ENCODE measurements at regions not wholly inside any gene's neighbourhood (a gene's known extent, or its start where the extent isn't known, plus 50 kb on each side); places are given as distances from the start of the nearest gene placed in this dataset.

- no peak for DNase-seq (ENCODE audit: low spot score)
Measured at GRCh38 chr6:43869079-43869710, 99.2 kb downstream of the VEGFA start.

- DNase-seq (ENCODE audit: low spot score): no peak
Measured at GRCh38 chr6:43868467-43868866, 98.5 kb downstream of the VEGFA start.

GRCh38 chr6:43867996-43868395 lies 98.0 kb downstream of the VEGFA start:
- no peak for DNase-seq (ENCODE audit: low spot score)

GRCh38 chr6:43867246-43867645 lies 97.2 kb downstream of the VEGFA start:
- DNase-seq (ENCODE audit: low spot score): no peak

- DNase-seq (ENCODE audit: low spot score): no peak
Measured at GRCh38 chr6:43865932-43866645, 96.1 kb downstream of the VEGFA start.

- no peak for DNase-seq (ENCODE audit: low spot score)
Measured at GRCh38 chr6:43865086-43865485, 95.1 kb downstream of the VEGFA start.

- no peak for DNase-seq (ENCODE audit: low spot score)
Measured at GRCh38 chr6:43862925-43863324, 92.9 kb downstream of the VEGFA start.

GRCh38 chr6:43861212-43861894 lies 91.3 kb downstream of the VEGFA start:
- DNase-seq (ENCODE audit: low spot score): no peak

GRCh38 chr6:43860285-43860684 lies 90.3 kb downstream of the VEGFA start:
- DNase-seq (ENCODE audit: low spot score): no peak

- no peak for DNase-seq (ENCODE audit: low spot score)
Measured at GRCh38 chr6:43859213-43859612, 89.2 kb downstream of the VEGFA start.

GRCh38 chr6:43858161-43859153 lies 88.4 kb downstream of the VEGFA start:
- no peak for DNase-seq (ENCODE audit: low spot score)

- no peak for DNase-seq (ENCODE audit: low spot score)
Measured at GRCh38 chr6:43856005-43856765, 86.2 kb downstream of the VEGFA start.

- no peak for DNase-seq (ENCODE audit: low spot score)
Measured at GRCh38 chr6:43855247-43855646, 85.2 kb downstream of the VEGFA start.

- no peak for DNase-seq (ENCODE audit: low spot score)
Measured at GRCh38 chr6:43853066-43853650, 83.1 kb downstream of the VEGFA start.

- no peak for DNase-seq (ENCODE audit: low spot score)
Measured at GRCh38 chr6:43852350-43852864, 82.4 kb downstream of the VEGFA start.

GRCh38 chr6:43851204-43851865 lies 81.3 kb downstream of the VEGFA start:
- no peak for DNase-seq (ENCODE audit: low spot score)

- DNase-seq (ENCODE audit: low spot score): no peak
Measured at GRCh38 chr6:43850314-43851203, 80.5 kb downstream of the VEGFA start.

- DNase-seq (ENCODE audit: low spot score): no peak
Measured at GRCh38 chr6:43849844-43850243, 79.8 kb downstream of the VEGFA start.
